ENCODE measurements at regions not wholly inside any gene's neighbourhood (a gene's known extent, or its start where the extent isn't known, plus 50 kb on each side); places are given as distances from the start of the nearest gene placed in this dataset.

- DNase-seq, result no peak
Observed at GRCh38 chr22:48343461-48343860, 1484.2 kb downstream of the BRD1 start.

GRCh38 chr22:48342732-48343131 lies 1484.9 kb downstream of the BRD1 start:
- DNase-seq, result no peak

DNA sequence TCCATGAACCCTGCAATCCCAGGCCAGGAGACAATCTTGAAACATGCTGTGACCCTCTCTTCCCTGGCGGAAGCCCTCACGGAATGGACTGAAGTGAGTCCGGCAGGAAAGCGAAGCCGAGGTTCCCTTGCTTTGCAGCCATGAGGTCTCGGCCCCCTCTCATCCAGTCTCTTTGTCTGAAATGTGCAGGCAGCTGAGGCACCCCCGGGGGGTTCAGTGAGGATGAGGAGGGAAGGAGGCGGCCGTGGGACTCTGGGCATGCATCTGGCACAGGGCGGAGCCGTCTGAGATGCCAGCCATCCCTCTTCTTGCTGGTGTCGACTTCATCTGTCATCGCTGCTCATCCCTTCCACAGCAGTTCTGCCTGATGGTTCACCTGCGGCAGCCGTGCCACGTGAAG lies 1485.7 kb downstream of the BRD1 start:
- DNase-seq, result no peak

DNA sequence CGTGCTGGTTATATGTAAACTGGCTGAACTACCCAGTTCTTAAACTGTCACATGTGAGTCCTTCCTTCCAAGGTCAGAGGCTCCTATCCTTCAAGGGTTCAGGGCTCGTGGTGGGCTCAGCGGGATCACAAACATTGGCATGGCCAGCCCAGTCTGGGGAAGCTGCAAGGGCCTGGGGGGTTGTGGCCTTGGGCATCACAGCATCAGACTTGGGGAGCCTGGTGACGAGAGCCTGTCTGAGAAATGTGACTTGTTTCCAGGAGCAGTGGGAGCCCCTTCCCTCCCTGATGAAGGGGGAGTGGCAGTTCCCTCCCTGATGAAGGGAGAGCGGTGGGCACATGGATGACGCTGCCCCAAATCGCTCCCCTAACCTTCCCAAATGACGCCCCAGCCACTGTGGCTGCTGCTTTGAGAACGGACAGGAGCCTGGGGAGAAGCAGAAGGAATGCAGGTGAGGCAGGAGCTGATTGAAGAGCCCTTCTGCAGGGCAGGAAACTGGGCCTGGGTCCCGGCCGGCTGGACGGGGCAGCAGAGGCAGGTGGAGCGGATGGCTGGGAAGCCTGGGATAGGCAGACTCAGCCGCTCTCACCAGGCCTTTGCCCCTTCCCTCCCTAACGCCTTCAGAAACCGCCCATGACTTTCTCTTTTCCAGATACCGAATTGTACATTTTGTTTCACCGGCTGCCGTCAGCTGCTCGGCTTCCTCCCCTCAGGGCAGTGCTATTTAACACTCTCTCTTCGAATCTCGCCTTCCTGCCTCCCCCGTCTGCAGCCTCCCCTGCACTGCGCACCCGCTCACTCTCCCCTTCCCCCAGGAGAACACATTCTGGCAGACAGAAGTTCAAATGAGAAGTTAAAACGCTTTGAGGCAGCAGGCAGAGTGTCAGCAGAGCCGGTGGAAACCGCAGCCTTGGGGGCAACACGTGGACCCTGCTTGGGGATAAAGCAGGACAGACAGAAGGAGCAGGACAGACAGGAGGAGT lies 1486.7 kb downstream of the BRD1 start:
- DNase-seq, result no peak

DNA sequence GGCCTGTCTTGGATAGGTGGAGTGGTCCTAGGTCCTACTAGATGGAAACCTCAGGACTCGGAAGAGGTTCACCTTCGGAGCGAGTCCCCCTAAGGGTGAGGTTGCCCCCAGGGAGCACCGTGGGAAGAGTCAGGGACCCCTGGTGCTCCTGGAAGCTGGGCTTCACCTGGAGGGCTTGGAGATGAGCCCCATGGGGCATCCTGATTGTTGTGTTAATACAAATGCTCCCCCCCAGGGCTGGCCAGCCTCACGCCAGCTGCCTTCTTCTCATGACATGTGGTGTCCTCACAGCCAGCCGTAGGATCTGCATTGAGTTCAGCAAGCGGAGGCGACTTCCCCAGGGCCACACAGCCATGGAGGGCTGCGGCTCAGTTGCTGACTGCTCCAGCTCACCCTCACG lies 1487.5 kb downstream of the BRD1 start:
- no peak for DNase-seq

- DNase-seq, result no peak
Observed at GRCh38 chr22:48338793-48339705, 1488.6 kb downstream of the BRD1 start.

- DNase-seq, result no peak
Observed at GRCh38 chr22:48337957-48338792, 1489.5 kb downstream of the BRD1 start.

DNA sequence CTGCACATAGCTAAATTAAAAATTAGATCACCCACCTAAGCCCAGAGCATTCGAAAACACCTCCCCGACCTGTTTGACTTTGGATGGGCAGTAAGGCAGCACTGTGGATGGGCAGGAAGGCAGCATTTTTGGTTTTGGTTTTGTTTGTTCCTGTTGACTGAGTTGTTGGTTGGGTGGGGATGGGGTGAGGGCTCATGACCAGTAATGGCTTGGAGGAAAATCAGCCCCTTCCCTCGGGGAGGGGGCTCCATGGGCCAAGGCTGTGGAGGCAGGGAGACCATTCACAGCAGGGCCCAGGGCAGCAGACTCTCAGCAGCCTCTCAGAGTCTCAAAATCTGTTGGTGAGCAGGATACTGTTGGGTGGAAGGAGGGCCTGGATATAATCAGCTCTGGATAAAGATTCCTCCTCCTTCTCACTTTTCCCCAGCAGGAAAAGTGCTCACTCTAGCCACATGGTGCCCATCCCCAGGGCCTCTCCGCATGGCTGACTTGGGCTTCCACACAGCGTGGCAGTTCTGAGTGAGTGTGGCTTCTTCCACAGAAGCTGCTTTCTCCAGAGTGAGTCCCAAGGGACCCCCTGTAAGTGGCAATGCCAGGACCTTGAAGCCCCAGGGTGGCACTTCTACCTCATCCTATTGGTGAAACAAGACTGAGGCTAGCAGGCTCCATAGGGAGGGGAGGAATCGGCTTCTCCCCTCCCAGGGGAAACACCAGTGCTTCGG lies 1491.2 kb downstream of the BRD1 start:
- DNase-seq, result no peak

- no peak for DNase-seq
Observed at GRCh38 chr22:48335442-48336139, 1492.1 kb downstream of the BRD1 start.

DNA sequence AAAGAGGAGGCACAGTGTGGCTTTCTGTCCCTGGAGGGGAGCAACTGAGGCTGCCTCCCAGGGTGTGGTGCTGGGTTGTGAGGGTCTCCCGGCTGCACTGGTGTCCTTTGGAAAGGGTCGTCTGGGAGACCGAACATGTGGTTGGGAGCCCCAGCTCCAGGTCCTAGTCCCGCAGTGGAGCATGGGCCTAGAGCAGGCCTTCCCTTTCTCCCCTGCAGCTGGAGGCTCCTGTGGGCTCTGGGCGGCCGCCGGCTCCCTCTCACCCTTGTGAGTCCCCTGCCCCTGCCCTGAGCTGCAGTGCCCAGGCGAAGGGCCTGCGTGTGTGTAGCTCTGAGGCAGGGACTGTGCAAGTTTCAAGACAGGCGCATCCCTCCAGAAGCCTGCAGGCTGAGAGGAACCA lies 1492.7 kb downstream of the BRD1 start:
- DNase-seq, result no peak

DNA sequence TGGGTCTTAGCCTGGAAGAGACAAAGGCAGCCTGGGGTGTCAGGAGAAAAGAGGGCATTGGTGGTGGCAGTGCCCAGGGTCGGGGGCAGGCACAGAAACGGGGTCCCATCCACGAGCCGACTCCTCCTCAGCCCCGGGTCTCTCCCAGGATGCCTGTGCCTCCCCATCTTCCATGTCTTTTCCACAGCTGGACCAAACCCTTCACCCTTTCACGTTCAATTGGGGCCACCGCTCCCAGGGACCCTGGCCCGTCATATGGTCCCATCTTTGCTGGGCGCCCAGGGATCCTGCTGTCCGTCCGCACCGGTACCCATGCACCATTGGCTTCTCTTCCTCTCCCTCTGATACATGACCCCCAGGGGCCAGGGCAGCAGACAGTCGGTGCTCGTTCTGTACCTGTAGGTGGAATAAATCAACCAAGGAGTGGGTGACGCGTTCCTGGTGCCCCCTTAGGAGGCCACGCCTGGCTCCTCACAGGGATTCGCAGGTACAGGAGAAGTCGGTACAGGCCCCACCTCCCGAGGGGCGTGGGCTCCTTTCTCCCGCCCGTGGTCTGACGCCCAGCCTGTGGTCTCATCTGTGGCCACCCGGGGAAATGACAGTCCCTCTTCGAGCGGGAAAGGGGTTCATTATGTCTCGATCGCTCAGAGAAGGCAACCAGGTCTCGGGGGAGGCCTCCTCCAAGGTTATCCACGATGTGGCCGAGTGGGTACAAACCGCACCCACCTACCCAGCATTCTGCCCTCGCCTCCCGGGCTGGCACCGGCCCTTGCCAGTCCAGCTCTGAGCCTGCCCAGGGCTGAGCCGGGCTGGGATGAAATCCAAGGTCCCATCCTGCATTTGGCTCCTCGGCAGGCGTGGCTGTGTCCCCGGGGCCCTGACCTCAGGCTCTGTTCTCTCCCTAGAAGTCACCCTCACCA lies 1493.6 kb downstream of the BRD1 start:
- DNase-seq, result no peak

GRCh38 chr22:48333323-48333763 lies 1494.3 kb downstream of the BRD1 start:
- DNase-seq, result no peak

DNA sequence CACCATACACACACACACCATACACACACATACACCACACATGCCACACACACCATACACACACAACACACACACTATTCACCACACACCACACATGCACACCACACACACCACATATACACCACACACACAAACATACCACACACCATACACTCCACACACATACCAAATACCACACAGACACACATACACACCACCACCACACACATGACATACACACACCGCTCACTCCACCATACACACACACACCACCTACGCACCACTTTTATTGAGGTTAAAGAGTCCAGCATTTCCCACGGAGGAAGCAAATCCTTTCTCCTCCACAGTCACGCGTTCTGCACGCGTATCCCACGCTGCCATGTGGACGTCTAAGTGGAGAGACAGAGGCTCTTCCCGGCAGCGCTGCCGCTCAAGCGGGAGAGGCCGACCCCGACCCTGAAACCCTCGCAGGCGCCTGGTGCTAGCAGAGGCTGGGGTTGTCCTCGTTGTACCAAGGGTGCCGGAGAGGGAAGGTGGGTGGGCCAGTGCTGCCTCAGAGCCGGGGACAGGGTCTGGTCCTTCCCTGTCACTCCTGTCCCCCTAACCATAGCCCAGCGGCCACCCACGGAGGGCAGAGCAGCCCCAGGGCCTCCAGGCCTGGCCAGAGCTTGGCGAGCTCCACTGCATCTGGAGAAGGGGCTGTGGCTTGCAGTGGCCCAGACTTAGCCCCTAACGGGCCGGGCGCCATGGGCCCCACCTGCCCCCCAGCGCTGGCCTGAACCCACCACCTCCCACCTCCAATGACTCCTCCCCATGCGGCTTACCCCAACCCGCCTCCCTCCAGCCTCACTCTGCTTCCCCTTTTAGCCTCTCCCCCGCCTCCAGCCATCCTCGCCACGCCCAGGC lies 1495.0 kb downstream of the BRD1 start:
- no peak for DNase-seq

GRCh38 chr22:48331691-48332220 lies 1495.9 kb downstream of the BRD1 start:
- DNase-seq, result no peak

GRCh38 chr22:48331266-48331665 lies 1496.4 kb downstream of the BRD1 start:
- DNase-seq, result no peak

DNA sequence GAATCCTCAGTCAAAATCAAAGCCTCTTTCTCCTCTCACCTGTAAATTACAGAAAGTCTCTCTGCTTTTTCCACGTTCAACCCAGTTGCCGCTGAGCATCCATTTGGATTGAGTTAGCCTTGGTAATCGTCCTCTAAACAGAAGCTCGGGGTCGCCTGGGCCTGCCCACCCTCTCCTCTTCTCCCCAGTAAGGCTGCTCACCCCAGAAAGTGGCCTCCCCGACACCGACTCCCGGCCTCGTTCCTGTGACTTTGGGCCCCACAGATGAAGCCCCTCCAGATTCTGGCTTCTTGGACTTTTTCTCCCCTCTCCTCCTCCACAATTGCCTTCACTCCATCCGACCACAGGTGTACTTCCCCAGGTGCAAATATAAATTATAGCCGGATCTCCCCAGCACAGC lies 1500.0 kb downstream of the BRD1 start:
- no peak for DNase-seq

DNA sequence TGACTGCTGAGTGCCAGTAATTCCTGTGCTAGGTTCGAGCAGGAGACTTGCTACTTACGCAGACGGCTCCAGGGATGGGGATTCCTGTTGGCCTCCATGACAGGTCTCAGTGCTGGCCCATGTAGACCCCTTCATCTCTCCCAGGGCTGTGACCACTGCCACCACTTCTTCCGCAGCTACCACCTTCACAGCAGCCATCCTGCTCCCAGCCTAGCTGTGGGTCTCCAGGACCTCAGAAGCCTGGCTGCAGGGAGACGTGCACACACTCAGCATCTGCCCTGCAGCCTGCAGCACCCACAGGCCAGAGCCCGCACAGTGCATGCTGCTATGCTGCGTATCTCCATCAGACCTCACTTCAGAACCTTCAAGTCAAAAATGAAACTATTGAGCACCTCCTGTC lies 1503.9 kb downstream of the BRD1 start:
- DNase-seq, result no peak

- no peak for DNase-seq
Observed at GRCh38 chr22:48322907-48323306, 1504.8 kb downstream of the BRD1 start.

DNA sequence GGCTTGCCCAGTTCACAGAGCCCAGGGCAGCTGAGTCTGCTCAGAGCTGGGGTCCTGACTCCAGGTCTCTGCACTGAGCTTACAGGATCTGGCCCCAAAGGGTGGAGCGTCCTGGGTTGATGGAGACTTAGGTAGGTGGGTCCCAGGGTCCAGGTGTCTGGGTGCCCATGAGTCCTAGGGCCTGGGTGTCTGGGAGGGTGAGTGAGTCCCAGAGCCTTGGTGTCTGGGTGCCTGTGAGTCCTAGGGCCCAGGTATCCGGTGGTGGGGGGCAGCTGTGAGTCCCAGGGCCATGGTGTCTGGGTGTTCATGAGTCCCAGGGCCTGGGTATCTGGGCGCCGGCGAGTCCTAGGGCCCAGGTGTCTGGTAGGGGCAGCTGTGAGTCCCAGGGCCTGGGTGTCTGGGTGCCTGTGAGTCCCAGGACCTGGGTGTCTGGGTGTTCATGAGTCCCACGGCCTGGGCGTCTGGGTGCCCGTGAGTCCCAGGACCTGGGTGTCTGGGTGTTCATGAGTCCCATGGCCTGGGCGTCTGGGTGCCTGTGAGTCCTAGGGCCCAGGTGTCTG lies 1505.6 kb downstream of the BRD1 start:
- no peak for DNase-seq
